ENCODE measurements at regions not wholly inside any gene's neighbourhood (a gene's known extent, or its start where the extent isn't known, plus 50 kb on each side); places are given as distances from the start of the nearest gene placed in this dataset.

DNA sequence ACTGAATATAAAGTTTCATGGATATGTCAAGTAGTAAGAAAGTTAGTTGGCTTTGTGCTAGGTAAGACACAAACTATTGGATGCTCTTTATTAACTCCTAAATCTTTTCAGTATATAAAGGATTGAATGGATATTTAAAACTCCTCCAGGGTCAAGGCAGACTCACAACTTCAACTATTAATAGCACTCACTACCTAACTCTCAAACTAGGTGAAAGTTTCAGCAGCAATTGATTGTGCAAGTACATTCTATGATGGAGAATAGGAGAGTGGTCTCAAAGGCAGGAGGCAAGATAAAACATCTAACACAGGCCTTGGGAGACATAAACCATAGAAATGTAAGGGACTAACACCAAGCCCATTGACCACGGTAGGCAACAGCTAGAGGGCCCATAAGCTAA, 328.9 kb upstream of the CHAC2 start:
- TF ChIP-seq CTCF (IDR thresholded peaks at IDR 0.05 in 4 of 5, conservative IDR thresholded peaks at IDR 0.05 in 1 of 5) = no peak
- TF ChIP-seq POLR2A (IDR thresholded peaks at IDR 0.05) = no peak
- Histone ChIP-seq H3K4me3 (no peak overlapping the region), H3K4me1 (peaks cover 5 to 9% of the 10 kb centered on the region in 2 donors), H3K9me3 (no peaks in the 10 kb centered on the region), H3K27ac (no peak overlapping the region), H3K36me3 (no peaks in the 10 kb centered on the region), H3K27me3 (no peaks in the 10 kb centered on the region)
- intact Hi-C loops (cut with DNase I; ENCODE audit: low total_unique reads) = no loop called here
- ATAC-seq (no peak), DNase-seq (no peak)
- in situ Hi-C loops (cut with MboI; ENCODE audit: low sequenced_read_pairs in 4 of 4) = no loop called here

DNA sequence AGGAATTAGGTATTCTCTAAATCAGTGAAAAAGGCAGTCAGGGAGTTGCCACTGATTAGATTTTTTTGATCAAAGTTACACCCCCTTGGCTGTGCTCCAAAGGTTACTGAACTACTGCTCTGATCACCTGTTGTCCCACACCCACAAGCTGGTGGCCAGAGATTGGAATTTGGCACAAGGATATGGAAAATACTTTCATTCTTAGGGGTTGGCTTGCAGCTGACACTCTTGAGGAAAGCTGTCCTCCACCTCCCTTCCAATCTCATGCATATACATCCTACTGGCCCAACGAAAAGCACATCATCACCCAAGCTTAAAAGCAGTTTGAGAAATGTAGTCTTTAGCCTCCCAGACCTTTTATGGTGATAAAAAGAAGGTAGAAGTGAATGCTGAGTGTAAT, 329.5 kb upstream of the CHAC2 start:
- ATAC-seq = no peak

GRCh38 chr2:53437371-53437770, 330.2 kb upstream of the CHAC2 start:
- H3K27me3 ChIP-seq = no peaks in the 10 kb centered on the region
- ATAC-seq = no peak
- DNase-seq = no peak

More for the DNA sequence above, 329.5 kb upstream of the CHAC2 start:
- Histone ChIP-seq H3K9me3 (no peaks in the 10 kb centered on the region), H3K27ac (no peak overlapping the region), H3K36me3 (no peaks in the 10 kb centered on the region), H3K4me3 (no peak overlapping the region), H3K27me3 (no peaks in the 10 kb centered on the region), H3K4me1 (peaks cover 5 to 9% of the 10 kb centered on the region in 2 donors)
- no peak for DNase-seq
- intact Hi-C loops (cut with DNase I; ENCODE audit: low total_unique reads) (no loop called here), in situ Hi-C loops (cut with MboI; ENCODE audit: low sequenced_read_pairs in 4 of 4) (no loop called here)
- TF ChIP-seq POLR2A (IDR thresholded peaks at IDR 0.05) (no peak), CTCF (IDR thresholded peaks at IDR 0.05 in 4 of 5, conservative IDR thresholded peaks at IDR 0.05 in 1 of 5) (no peak)

DNA sequence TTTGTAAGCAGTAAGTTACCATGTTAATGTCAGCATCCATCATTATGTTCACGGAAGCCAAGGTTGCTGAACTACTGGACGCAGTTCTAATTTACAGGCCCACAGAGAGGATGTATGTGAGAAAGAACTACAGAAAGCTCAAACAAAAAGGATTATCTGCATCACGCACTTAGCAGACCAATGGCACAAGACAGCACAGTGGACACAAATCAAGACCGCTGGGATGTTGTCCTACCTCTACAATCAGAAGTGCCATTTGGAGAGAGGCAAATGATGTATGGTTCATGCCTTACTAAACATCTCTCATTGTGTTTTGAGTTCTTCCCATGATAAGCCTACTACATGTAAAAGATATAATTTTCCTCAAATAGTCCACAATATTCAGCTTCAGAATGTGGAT, 330.7 kb upstream of the CHAC2 start:
- intact Hi-C loops (cut with DNase I; ENCODE audit: low total_unique reads) = no loop called here
- no peaks in the 10 kb centered on the region for H3K9me3 ChIP-seq

More at GRCh38 chr2:53437371-53437770, 330.2 kb upstream of the CHAC2 start:
- Histone ChIP-seq H3K27ac (no peak overlapping the region), H3K9me3 (no peaks in the 10 kb centered on the region), H3K36me3 (no peaks in the 10 kb centered on the region), H3K4me3 (no peak overlapping the region), H3K4me1 (peaks cover 5 to 9% of the 10 kb centered on the region in 2 donors)
- TF ChIP-seq POLR2A (IDR thresholded peaks at IDR 0.05) = no peak
- TF ChIP-seq CTCF (IDR thresholded peaks at IDR 0.05 in 4 of 5, conservative IDR thresholded peaks at IDR 0.05 in 1 of 5) = no peak
- intact Hi-C loops (cut with DNase I; ENCODE audit: low total_unique reads) (no loop called here), in situ Hi-C loops (cut with MboI; ENCODE audit: low sequenced_read_pairs in 4 of 4) (no loop called here)

More for the DNA sequence above, 330.7 kb upstream of the CHAC2 start:
- no peak overlapping the region for H3K27ac ChIP-seq
- no peak overlapping the region for H3K4me3 ChIP-seq
- in situ Hi-C loops (cut with MboI; ENCODE audit: low sequenced_read_pairs in 4 of 4) = no loop called here
- DNase-seq (no peak), ATAC-seq (no peak)
- no peaks in the 10 kb centered on the region for H3K36me3 ChIP-seq
- H3K4me1 ChIP-seq = peaks cover 5 to 9% of the 10 kb centered on the region in 2 donors
- no peaks in the 10 kb centered on the region for H3K27me3 ChIP-seq
- TF ChIP-seq POLR2A (IDR thresholded peaks at IDR 0.05) = no peak
- no peak for TF ChIP-seq CTCF (IDR thresholded peaks at IDR 0.05 in 4 of 5, conservative IDR thresholded peaks at IDR 0.05 in 1 of 5)

Data from gastrocnemius medialis (tissue), 4 donors.